Memory B cell (primary cell): ENCODE measurements at regions not wholly inside any gene's neighbourhood (a gene's known extent, or its start where the extent isn't known, plus 50 kb on each side); places are given as distances from the start of the nearest gene placed in this dataset.
"Not testable (repeated sequence)": the region's sequence is repeated elsewhere in the genome, so short reads cannot be mapped to it uniquely, and the experiment has no call there.

Source experiments
- ATAC-seq: fragments of 150-1000 bp; cut with Tn5 transposase; 2 replicates; pipeline ENCODE4 v1.10.0; 2021; ENCODE audit warnings: low read depth, mild to moderate bottlenecking, moderate library complexity
- DNase-seq, 2 donors: peaks; one replicate each; pipeline ENCODE4 v3.0.0; 2022; ENCODE audit warnings: low spot score in 2 of 2
- H3K27ac Mint-ChIP-seq: one replicate; pipeline ENCODE4 v1.8.0; 2022; ENCODE audit warnings: mild to moderate bottlenecking, moderate library complexity, mixed read lengths
- H3K27me3 Mint-ChIP-seq: one replicate; pipeline ENCODE4 v1.8.0; 2022; ENCODE audit warnings: mixed read lengths
- H3K36me3 Mint-ChIP-seq: one replicate; pipeline ENCODE4 v1.8.0; 2022; ENCODE audit warnings: mild to moderate bottlenecking, mixed read lengths
- H3K4me1 Mint-ChIP-seq: one replicate; pipeline ENCODE4 v1.8.0; 2022; ENCODE audit warnings: mixed read lengths
- H3K4me3 Mint-ChIP-seq: one replicate; pipeline ENCODE4 v1.8.0; 2022; ENCODE audit warnings: mild to moderate bottlenecking, moderate library complexity, mixed read lengths
- H3K9me3 Mint-ChIP-seq: one replicate; pipeline ENCODE4 v1.8.0; 2022; ENCODE audit warnings: mixed read lengths

DNA sequence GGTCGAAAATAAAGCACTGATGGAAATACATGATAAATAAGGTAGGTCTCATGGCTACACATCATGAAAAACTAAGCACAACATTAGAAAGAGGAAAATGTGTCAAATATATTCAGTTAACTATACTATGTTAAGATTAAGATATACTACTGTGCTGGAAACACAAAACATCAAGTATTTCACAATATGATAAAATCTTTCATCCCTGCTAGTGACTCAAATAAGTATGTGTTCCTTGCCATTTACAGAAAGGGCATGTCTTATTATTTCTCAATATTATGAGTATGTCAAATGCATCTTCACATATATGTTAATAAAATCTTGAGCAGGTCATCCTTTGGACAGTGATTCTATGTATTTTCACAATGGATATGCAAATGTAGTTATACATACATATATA is 1260.1 kb upstream of the ADGRL2 start:
- no peak overlapping the region for H3K27ac Mint-ChIP-seq
- no peaks in the 10 kb centered on the region for H3K9me3 Mint-ChIP-seq
- H3K27me3 Mint-ChIP-seq = no peaks in the 10 kb centered on the region
- H3K4me3 Mint-ChIP-seq = no peak overlapping the region
- ATAC-seq (no peak), DNase-seq (no peak)
- H3K4me1 Mint-ChIP-seq = no peaks in the 10 kb centered on the region
- no peaks in the 10 kb centered on the region for H3K36me3 Mint-ChIP-seq

DNA sequence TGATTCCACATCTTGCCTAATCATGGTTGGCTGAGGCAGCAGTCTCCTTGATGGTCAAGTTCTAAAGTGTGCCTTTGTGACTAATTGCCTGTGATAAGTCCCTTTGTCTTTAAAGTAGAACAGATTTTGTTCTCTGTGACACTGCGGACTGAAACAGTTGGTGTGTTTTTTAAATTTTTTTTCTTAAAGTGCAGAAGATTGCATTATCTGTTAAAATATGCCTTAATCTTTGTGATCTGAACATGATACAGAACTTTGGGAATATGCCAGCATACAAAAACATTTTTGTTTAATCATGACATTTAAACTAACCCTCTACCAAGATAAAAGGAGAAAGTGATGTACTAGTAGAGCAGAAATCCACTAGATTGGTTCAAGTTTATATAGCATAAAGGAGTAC is 1260.6 kb upstream of the ADGRL2 start:
- no peaks in the 10 kb centered on the region for H3K9me3 Mint-ChIP-seq
- no peaks in the 10 kb centered on the region for H3K4me1 Mint-ChIP-seq
- ATAC-seq = no peak
- no peak for DNase-seq
- H3K36me3 Mint-ChIP-seq = no peaks in the 10 kb centered on the region
- no peaks in the 10 kb centered on the region for H3K27me3 Mint-ChIP-seq
- no peak overlapping the region for H3K27ac Mint-ChIP-seq
- no peak overlapping the region for H3K4me3 Mint-ChIP-seq

DNA sequence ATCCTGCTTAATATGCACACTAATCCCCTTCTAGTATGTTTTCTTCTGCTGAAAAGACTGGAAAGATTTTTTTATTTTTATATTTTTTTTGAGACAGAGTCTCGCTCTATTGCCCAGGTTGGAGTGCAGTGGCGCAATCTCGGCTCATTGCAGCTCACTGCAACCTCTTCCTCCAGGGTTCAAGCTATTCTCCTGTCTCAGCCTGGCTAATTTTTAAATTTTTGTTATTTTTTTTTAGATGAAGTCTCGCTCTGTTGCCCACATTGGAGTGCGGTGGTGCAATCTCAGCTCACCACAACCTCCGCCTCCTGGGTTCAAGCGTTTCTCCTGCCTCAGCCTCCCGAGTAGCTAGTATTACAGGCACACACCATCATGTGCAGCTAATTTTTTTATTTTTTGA is 1261.4 kb upstream of the ADGRL2 start:
- not testable (repeated sequence) for H3K27me3 Mint-ChIP-seq, H3K9me3 Mint-ChIP-seq, H3K27ac Mint-ChIP-seq, ATAC-seq, DNase-seq, H3K4me3 Mint-ChIP-seq, H3K36me3 Mint-ChIP-seq, H3K4me1 Mint-ChIP-seq

- Mint-ChIP-seq H3K4me3 (no peak overlapping the region), H3K27ac (no peak overlapping the region), H3K27me3 (no peaks in the 10 kb centered on the region), H3K4me1 (peaks cover 3% of the 10 kb centered on the region), H3K9me3 (no peaks in the 10 kb centered on the region), H3K36me3 (no peaks in the 10 kb centered on the region)
- ATAC-seq (no peak), DNase-seq (no peak)
Measured at GRCh38 chr1:80536461-80536860, 1264.3 kb upstream of the ADGRL2 start.

DNA sequence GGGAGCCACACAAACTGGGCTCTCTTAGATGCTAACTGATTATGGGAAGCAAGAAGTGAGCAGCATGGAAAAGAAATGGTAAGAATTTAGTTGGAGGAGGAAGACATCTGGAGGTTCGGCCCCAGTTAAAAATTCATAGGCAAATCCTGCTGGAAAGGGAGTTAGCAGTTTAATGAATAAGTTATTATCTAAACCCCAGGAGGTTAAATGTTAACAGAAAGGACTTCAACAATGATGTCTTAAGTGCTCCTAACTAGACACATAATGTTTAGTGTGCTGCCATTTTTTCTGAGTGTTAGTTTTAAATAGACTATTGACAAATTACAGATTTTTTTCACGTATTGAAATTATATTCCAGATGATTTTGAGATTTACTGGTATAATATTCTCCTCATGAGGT is 1265.3 kb upstream of the ADGRL2 start:
- no peak for DNase-seq
- Mint-ChIP-seq H3K36me3 (no peaks in the 10 kb centered on the region), H3K27ac (no peak overlapping the region), H3K9me3 (no peaks in the 10 kb centered on the region), H3K27me3 (no peaks in the 10 kb centered on the region), H3K4me3 (no peak overlapping the region), H3K4me1 (peaks cover 3% of the 10 kb centered on the region)
- no peak for ATAC-seq

DNA sequence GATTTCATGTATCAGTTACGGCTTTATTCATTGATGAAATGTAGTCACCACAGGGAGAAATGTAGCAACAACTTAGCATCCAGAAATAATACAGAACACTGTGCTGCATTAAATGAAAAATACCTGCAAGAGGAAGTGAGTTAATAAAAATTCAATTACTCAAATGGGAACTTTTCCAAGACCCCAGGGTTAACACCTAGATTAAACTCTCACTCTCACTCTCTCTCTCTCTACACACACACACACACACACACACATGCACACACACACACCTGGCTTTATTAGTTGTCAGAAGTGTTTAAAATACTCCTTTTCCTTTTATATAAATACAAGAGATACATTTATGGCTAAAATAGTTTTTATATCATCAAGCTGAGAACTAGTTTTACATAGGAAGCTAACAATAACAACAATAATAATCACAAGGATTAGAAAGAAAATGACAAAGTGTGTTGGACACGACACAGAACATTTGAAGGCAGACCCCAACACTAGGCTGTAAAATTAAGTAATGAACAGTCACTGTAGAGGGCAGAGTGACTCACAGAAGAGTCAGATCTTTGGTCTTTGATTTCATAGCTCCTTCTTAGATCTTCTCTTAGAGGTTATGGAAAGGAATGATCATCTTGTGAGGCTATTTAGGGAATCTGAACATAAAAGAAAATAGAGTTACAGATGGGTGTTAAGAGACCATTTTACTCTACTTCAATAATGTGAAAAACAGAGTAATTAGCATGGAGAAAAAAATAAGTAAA is 1266.0 kb upstream of the ADGRL2 start:
- Mint-ChIP-seq H3K27me3 (no peaks in the 10 kb centered on the region), H3K4me1 (peaks cover 3% of the 10 kb centered on the region), H3K4me3 (no peak overlapping the region), H3K36me3 (no peaks in the 10 kb centered on the region), H3K27ac (no peak overlapping the region), H3K9me3 (no peaks in the 10 kb centered on the region)
- DNase-seq (no peak), ATAC-seq (no peak)

GRCh38 chr1:80533775-80534334 is 1266.9 kb upstream of the ADGRL2 start:
- H3K27me3 Mint-ChIP-seq = no peaks in the 10 kb centered on the region
- H3K27ac Mint-ChIP-seq = no peak overlapping the region
- ATAC-seq = no peak
- no peaks in the 10 kb centered on the region for H3K9me3 Mint-ChIP-seq
- DNase-seq = no peak
- no peaks in the 10 kb centered on the region for H3K36me3 Mint-ChIP-seq
- H3K4me3 Mint-ChIP-seq = no peak overlapping the region
- H3K4me1 Mint-ChIP-seq = peaks cover 3% of the 10 kb centered on the region

GRCh38 chr1:80533093-80533492 is 1267.6 kb upstream of the ADGRL2 start:
- no peaks in the 10 kb centered on the region for H3K27me3 Mint-ChIP-seq
- no peaks in the 10 kb centered on the region for H3K36me3 Mint-ChIP-seq
- H3K27ac Mint-ChIP-seq = no peak overlapping the region
- no peaks in the 10 kb centered on the region for H3K9me3 Mint-ChIP-seq
- H3K4me1 Mint-ChIP-seq = peaks cover 5% of the 10 kb centered on the region
- no peak overlapping the region for H3K4me3 Mint-ChIP-seq
- no peak for ATAC-seq
- DNase-seq = no peak

GRCh38 chr1:80531182-80531581 is 1269.6 kb upstream of the ADGRL2 start:
- Mint-ChIP-seq H3K27me3 (no peaks in the 10 kb centered on the region), H3K27ac (no peak overlapping the region), H3K4me1 (peaks cover 6% of the 10 kb centered on the region), H3K4me3 (no peak overlapping the region), H3K36me3 (no peaks in the 10 kb centered on the region), H3K9me3 (no peaks in the 10 kb centered on the region)
- no peak for ATAC-seq
- no peak for DNase-seq

- Mint-ChIP-seq H3K9me3 (no peaks in the 10 kb centered on the region), H3K27ac (no peak overlapping the region), H3K4me1 (peaks cover 3% of the 10 kb centered on the region), H3K36me3 (no peaks in the 10 kb centered on the region), H3K4me3 (no peak overlapping the region), H3K27me3 (no peaks in the 10 kb centered on the region)
- ATAC-seq (no peak), DNase-seq (no peak)
Measured at GRCh38 chr1:80529546-80529945, 1271.2 kb upstream of the ADGRL2 start.

DNA sequence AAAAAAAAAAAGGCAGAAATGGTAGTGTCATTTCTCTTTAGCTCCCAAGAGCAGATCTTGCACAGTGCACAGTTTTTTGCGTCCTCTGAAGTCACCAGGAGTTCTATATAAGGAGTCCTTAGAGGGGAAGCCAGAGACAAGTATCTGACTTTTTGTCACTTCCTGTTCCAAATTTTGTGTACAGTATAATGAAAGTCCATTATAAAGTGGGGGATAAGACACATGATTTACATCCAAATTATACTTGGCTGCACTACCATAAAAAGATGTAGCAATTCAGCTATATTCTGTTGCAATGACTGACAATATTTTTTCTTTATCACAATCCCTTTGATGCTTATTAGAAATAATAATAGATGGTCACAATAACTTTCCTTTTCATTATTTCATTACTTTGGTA is 1276.9 kb upstream of the ADGRL2 start:
- Mint-ChIP-seq H3K27ac (no peak overlapping the region), H3K4me3 (no peak overlapping the region), H3K9me3 (peaks cover 2% of the 10 kb centered on the region), H3K27me3 (no peaks in the 10 kb centered on the region), H3K4me1 (peaks cover 5% of the 10 kb centered on the region), H3K36me3 (peaks cover 1% of the 10 kb centered on the region)
- DNase-seq (no peak), ATAC-seq (no peak)

- H3K4me1 Mint-ChIP-seq, ATAC-seq, H3K27me3 Mint-ChIP-seq, H3K27ac Mint-ChIP-seq, DNase-seq, H3K36me3 Mint-ChIP-seq, H3K9me3 Mint-ChIP-seq, H3K4me3 Mint-ChIP-seq: not testable (repeated sequence)
Measured at GRCh38 chr1:80523071-80523470, 1277.7 kb upstream of the ADGRL2 start.

DNA sequence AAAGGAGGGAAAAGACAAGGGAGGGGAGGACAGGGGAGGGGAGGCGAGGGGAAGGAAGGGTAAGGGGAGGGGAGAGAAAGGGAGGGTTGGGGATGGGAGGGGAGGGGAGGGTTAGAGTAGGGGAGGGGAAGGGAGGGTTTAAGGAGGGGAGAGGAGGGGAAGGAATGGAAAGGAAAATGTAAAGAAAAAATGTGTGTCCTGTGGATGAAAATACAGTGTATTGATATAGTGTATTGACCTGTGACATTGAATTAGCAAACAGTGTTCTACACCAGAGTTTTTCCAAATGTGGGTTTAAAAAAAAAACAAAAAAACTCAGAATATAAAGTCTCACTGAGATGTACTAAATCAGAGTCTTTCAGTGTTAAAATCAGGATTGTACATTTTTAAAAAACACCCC is 1279.8 kb upstream of the ADGRL2 start:
- Mint-ChIP-seq H3K4me3 (no peak overlapping the region), H3K9me3 (peaks cover 5% of the 10 kb centered on the region), H3K27ac (no peak overlapping the region), H3K36me3 (peaks cover 2% of the 10 kb centered on the region), H3K27me3 (no peaks in the 10 kb centered on the region), H3K4me1 (peaks cover 2% of the 10 kb centered on the region)
- ATAC-seq = no peak
- DNase-seq = no peak

DNA sequence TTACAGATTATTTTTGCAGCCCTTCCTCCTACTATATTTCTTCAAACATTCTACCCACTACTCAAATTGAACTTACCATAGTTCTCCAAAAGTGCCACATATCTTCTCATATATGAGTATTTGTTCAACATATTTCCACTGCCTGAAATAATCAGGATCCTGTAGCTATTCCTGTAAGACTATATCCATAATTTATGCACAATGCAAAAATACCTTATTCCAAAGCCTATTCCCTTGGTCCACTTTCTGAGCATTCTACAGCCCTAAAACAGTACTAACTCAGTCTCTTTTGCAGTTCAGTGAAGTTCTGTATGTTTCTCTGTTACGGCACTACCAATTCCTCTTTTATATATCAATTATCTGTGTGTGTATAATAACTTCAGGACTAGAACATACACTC is 1283.7 kb upstream of the ADGRL2 start:
- DNase-seq = no peak
- no peak overlapping the region for H3K27ac Mint-ChIP-seq
- H3K9me3 Mint-ChIP-seq = peaks cover 5% of the 10 kb centered on the region
- no peaks in the 10 kb centered on the region for H3K27me3 Mint-ChIP-seq
- peaks cover under 1% of the 10 kb centered on the region for H3K4me1 Mint-ChIP-seq
- no peak for ATAC-seq
- H3K4me3 Mint-ChIP-seq = no peak overlapping the region
- peaks cover 3% of the 10 kb centered on the region for H3K36me3 Mint-ChIP-seq

DNA sequence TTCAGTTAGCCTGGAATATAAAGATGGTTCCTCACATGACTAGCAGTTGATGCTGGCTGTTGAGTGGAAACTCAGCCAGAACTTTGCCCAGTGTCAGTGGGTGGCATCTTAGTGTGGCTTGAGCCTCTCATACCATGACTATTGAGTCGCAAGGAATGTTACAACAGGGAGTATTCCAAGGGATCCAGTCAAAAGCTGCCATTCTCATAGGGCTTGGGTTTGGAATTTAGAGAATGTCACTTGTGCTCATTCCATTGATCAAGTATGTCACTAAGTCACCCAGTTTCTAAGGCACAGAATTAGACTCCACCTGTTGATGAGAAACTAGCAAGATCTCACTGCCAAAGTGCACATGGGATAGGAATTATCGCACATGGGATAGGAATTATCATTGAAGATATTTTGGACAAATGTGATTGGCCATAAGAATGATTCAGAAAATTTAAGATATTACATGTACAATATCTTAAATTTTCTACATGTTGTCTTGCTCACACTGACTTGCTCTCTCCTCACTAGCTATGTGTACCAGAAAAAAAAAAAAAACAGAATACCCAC is 1290.7 kb upstream of the ADGRL2 start:
- no peaks in the 10 kb centered on the region for H3K9me3 Mint-ChIP-seq

More for the DNA sequence above, 1290.7 kb upstream of the ADGRL2 start:
- no peaks in the 10 kb centered on the region for H3K4me1 Mint-ChIP-seq
- no peak overlapping the region for H3K27ac Mint-ChIP-seq
- H3K4me3 Mint-ChIP-seq = no peak overlapping the region
- DNase-seq (no peak), ATAC-seq (no peak)
- no peaks in the 10 kb centered on the region for H3K36me3 Mint-ChIP-seq
- H3K27me3 Mint-ChIP-seq = no peaks in the 10 kb centered on the region
